Colonic mucosa (tissue), 4 donors: ENCODE measurements at regions not wholly inside any gene's neighbourhood (a gene's known extent, or its start where the extent isn't known, plus 50 kb on each side); places are given as distances from the start of the nearest gene placed in this dataset.

Source experiments
- DNase-seq: peaks from one replicate; pipeline ENCODE4 v3.0.0-alpha.2; 2020
- H3K27ac ChIP-seq: fragments of 200-600 bp; one replicate; pipeline ENCODE4 v1.8.0; 2021
- H3K27me3 ChIP-seq: fragments of 200-600 bp; one replicate; pipeline ENCODE4 v1.8.0; 2021
- H3K36me3 ChIP-seq: fragments of 200-600 bp; one replicate; pipeline ENCODE4 v1.8.0; 2021
- H3K4me1 ChIP-seq: fragments of 200-600 bp; one replicate; pipeline ENCODE4 v1.8.0; 2021; ENCODE audit warnings: mild to moderate bottlenecking
- H3K4me3 ChIP-seq: fragments of 200-600 bp; one replicate; pipeline ENCODE4 v1.8.0; 2021
- H3K9ac ChIP-seq, 2 donors: one replicate each; pipeline ENCODE4 v1.7.0; 2013; ENCODE audit warnings: control low read depth in 2 of 2, low read depth in 2 of 2, low read length in 2 of 2
- H3K9me3 ChIP-seq: fragments of 200-600 bp; one replicate; pipeline ENCODE4 v1.8.0; 2021
- CTCF ChIP-seq: fragments of 200-600 bp; IDR thresholded peaks from one replicate; pipeline ENCODE4 v1.8.0; 2022; ENCODE audit warnings: antibody characterized with exemption, mild to moderate bottlenecking
- intact Hi-C: fragments of 100-400 bp; cut with DNase I; formaldehyde crosslinking; loops from one replicate; pipeline ENCODE4 v1.14.1; 2022
- donor health status: healthy.
- donor health status: DM: no; HTN: no; CAD: no.
- donor health status: DM: no; HTN: no; CAD: no.

DNA sequence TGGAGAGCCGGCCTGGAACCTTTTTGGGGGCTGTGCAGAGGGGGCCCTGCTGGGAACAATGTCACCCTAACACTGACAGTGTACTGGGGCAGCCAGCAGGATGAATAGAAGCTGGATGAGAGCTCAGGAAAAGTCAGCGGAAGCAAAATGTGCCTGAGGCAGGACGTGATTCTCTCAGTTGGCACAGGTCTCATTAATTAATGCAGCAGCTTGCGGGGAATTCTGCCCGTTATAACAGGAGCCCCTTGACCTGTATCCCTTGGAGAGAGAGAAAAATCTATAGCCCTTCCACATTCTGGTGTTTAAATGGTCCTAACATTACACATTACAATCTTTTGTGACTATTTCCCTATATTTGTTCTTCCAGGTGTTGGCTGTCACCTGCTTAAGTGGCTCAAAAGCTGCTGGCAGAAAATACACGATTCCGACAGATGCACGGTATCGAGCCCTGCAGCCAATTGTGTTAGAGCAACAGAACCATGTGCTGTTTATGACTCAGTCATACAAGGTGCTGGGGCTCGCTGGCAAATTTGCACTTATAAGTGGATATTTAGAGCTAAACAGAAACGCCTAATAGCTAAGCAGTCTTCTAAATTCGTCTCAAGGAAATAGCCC is 854.7 kb downstream of the AACS start:
- no peak overlapping the region for H3K27ac ChIP-seq
- H3K9me3 ChIP-seq: no peaks in the 10 kb centered on the region
- no peak for DNase-seq
- no peak overlapping the region for H3K9ac ChIP-seq
- intact Hi-C loops: no loop called here
- no peaks in the 10 kb centered on the region for H3K36me3 ChIP-seq
- no peaks in the 10 kb centered on the region for H3K27me3 ChIP-seq
- no peak overlapping the region for H3K4me3 ChIP-seq
- TF ChIP-seq CTCF: no peak
- H3K4me1 ChIP-seq: no peaks in the 10 kb centered on the region

DNA sequence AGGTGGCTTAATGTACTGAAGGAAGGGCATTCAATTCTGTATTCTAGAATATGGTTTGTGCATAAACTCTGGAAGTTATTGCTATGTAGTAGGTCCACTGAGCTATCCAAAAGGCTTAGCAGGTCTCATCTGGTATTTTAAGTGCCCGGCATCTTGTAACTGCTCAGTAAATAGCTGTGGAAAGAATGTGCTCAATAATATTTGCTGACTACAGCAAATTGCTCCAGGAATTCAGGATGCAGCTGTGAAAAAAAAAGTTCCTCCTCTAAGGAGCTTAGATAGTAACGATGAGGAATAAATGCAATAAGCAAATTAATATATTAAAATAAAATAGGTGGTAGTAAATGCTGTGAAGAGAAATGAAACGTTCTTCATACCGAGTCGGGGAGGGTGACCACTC is 857.1 kb downstream of the AACS start:
- H3K4me3 ChIP-seq: no peak overlapping the region
- intact Hi-C loops: no loop called here
- H3K27ac ChIP-seq: no peak overlapping the region
- H3K9ac ChIP-seq: no peak overlapping the region
- H3K9me3 ChIP-seq: no peaks in the 10 kb centered on the region
- no peaks in the 10 kb centered on the region for H3K36me3 ChIP-seq
- H3K27me3 ChIP-seq: no peaks in the 10 kb centered on the region
- H3K4me1 ChIP-seq: no peaks in the 10 kb centered on the region
- TF ChIP-seq CTCF: no peak
- no peak for DNase-seq

GRCh38 chr12:125936502-125936901 is 871.3 kb downstream of the AACS start:
- no peaks in the 10 kb centered on the region for H3K36me3 ChIP-seq
- intact Hi-C loops: no loop called here

GRCh38 chr12:125944446-125944845 is 879.2 kb downstream of the AACS start:
- Histone ChIP-seq H3K9me3 (no peaks in the 10 kb centered on the region), H3K27ac (no peak overlapping the region), H3K4me3 (no peak overlapping the region), H3K9ac (no peak overlapping the region), H3K27me3 (no peaks in the 10 kb centered on the region), H3K4me1 (no peaks in the 10 kb centered on the region), H3K36me3 (no peaks in the 10 kb centered on the region)
- TF ChIP-seq CTCF: no peak
- DNase-seq: no peak
- intact Hi-C loops: no loop called here

More at GRCh38 chr12:125936502-125936901, 871.3 kb downstream of the AACS start:
- no peak overlapping the region for H3K4me3 ChIP-seq
- no peak for TF ChIP-seq CTCF
- no peaks in the 10 kb centered on the region for H3K9me3 ChIP-seq
- no peak overlapping the region for H3K27ac ChIP-seq
- H3K4me1 ChIP-seq: no peaks in the 10 kb centered on the region
- H3K9ac ChIP-seq: no peak overlapping the region
- DNase-seq: no peak
- H3K27me3 ChIP-seq: no peaks in the 10 kb centered on the region

DNA sequence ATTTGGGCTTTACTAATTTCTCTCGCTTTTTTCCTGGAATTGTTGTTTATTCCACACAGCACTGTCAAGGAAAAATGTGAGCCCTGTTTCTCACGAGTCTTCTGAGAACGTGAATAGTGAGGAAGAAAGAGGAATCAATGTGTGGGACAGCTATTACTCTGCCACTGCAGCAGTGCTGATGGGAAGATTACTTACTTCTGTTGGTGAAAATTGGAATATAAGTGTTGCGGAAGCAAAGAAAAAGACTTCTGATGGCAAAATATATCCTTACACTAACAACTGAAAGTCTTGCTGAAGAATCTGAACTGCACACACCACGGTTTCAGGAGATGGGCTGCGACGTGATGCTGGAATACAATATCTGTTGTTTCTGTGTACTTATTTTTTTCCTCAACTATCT is 884.2 kb downstream of the AACS start:
- Histone ChIP-seq H3K4me3 (no peak overlapping the region), H3K9ac (no peak overlapping the region), H3K27me3 (no peaks in the 10 kb centered on the region), H3K4me1 (no peaks in the 10 kb centered on the region), H3K9me3 (no peaks in the 10 kb centered on the region), H3K36me3 (no peaks in the 10 kb centered on the region), H3K27ac (no peak overlapping the region)
- intact Hi-C loops: no loop called here
- TF ChIP-seq CTCF: no peak
- no peak for DNase-seq
